ENCODE measurements at regions not wholly inside any gene's neighbourhood (a gene's known extent, or its start where the extent isn't known, plus 50 kb on each side); places are given as distances from the start of the nearest gene placed in this dataset.

GRCh38 chr13:50318887-50319286 is 303.6 kb downstream of the KCNRG start:
- Histone ChIP-seq H4K91ac (ENCODE audit: insufficient read depth, low read depth, low read length) (no peak overlapping the region), H3K79me1 (ENCODE audit: low read depth in 1 of 2, low read length in 2 of 2) (no peaks in the 10 kb centered on the region), H4K8ac (ENCODE audit: low read depth in 2 of 2, low read length in 2 of 2) (no peak overlapping the region), H2BK5ac (ENCODE audit: low read depth, low read length, poor library complexity, severe bottlenecking) (no peak overlapping the region), H4K5ac (ENCODE audit: low read depth, low read length) (no peak overlapping the region), H3K4ac (ENCODE audit: low read depth, low read length) (no peak overlapping the region), H3K9ac (ENCODE audit: low read depth, low read length) (no peak overlapping the region), H3K27me3 (ENCODE audit: control insufficient read depth, insufficient read depth, low read length) (no peaks in the 10 kb centered on the region), H4K20me1 (ENCODE audit: insufficient read depth, low read length) (no peaks in the 10 kb centered on the region), H3K9me1 (ENCODE audit: insufficient read depth, low read length) (no peaks in the 10 kb centered on the region), H2AK5ac (ENCODE audit: low read depth, low read length) (no peak overlapping the region), H3K4me1 (ENCODE audit: control insufficient read depth, insufficient read depth, low read length) (peaks cover 4% of the 10 kb centered on the region), H2AFZ (replicated peaks; ENCODE audit: low read length, poor library complexity) (no peak overlapping the region), H3K18ac (ENCODE audit: low read depth, low read length) (no peak overlapping the region), H3K4me2 (ENCODE audit: low read depth, low read length) (no peak overlapping the region), H3K56ac (ENCODE audit: extremely low read depth, insufficient read depth, low read length) (no peak overlapping the region), H3K23ac (ENCODE audit: low read depth, low read length) (no peak overlapping the region), H3K14ac (replicated peaks; ENCODE audit: low read depth, low read length) (no peak overlapping the region), H3K27ac (ENCODE audit: insufficient read depth, low read length) (no peak overlapping the region), H2BK120ac (ENCODE audit: low read depth, low read length) (no peak overlapping the region), H3K4me3 (ENCODE audit: insufficient read depth, low read depth, low read length) (no peak overlapping the region), H3K36me3 (ENCODE audit: control insufficient read depth, insufficient read depth, low read length) (no peaks in the 10 kb centered on the region), H2AK9ac (replicated peaks; ENCODE audit: low read depth, low read length, poor library complexity) (no peak overlapping the region), H2BK15ac (ENCODE audit: low read depth, low read length) (no peak overlapping the region), H3K9me3 (ENCODE audit: control insufficient read depth, insufficient read depth, low read length) (no peaks in the 10 kb centered on the region), H2BK20ac (ENCODE audit: low read depth, low read length) (no peak overlapping the region)
- in situ Hi-C loops (cut with MboI; ENCODE audit: low sequenced_read_pairs) (no loop called here), dilution Hi-C loops (cut with HindIII; ENCODE audit: low sequenced_read_pairs, unreplicated experiment) (no loop called here), intact Hi-C loops (cut with micrococcal nuclease) (no loop called here)
- DNase-seq (no peak), ATAC-seq (ENCODE audit: low read depth) (no peak)
- CTCF ChIA-PET: interaction anchor here (0.8 kb wide), 1 partner anchor 16 kb away, joined by 4 read pairs; no protein-coding TSS in a partner anchor
- no TSS peak for BruUV-seq (replicated peaks)
- TF ChIP-seq POLR2A (IDR thresholded peaks at IDR 0.05; ENCODE audit: low read depth, low read length) (no peak), MAFK (IDR thresholded peaks at IDR 0.05; ENCODE audit: low read depth, low read length) (no peak), CEBPB (IDR thresholded peaks at IDR 0.05; ENCODE audit: low read depth, low read length) (no peak), ELK1 (IDR thresholded peaks at IDR 0.05; ENCODE audit: borderline replicate concordance, low read depth, low read length) (no peak), USF2 (IDR thresholded peaks at IDR 0.05; ENCODE audit: low read depth, low read length) (no peak), RCOR1 (IDR thresholded peaks at IDR 0.05; ENCODE audit: insufficient replicate concordance, low read length) (no peak), BHLHE40 (IDR thresholded peaks at IDR 0.05; ENCODE audit: low read depth, low read length) (no peak), FOS (IDR thresholded peaks at IDR 0.05; ENCODE audit: low read depth, low read length) (no peak), CHD1 (IDR thresholded peaks at IDR 0.05; ENCODE audit: low read depth, low read length) (no peak)
- POLR2A ChIA-PET (ENCODE audit: unreplicated experiment): no interaction called here
- no CpG with 5 or more reads among the region's 4 CpGs for WGBS, 2 experiments (ENCODE audit: extremely low coverage in 2 of 2, insufficient read length in 1 of 2)
